A204.1 (cell line): ENCODE measurements at regions not wholly inside any gene's neighbourhood (a gene's known extent, or its start where the extent isn't known, plus 50 kb on each side); places are given as distances from the start of the nearest gene placed in this dataset.

ENCODE experiments used
- FAIRE-seq: peaks from 2 replicates; lab custom pipeline; 2012; peaks lifted over from hg19 to GRCh38; lab: Jason Lieb, UNC

- FAIRE-seq = no peak
These were observed 178.1 kb upstream of the PPP2R2D start for GRCh38 chr10:131722525-131723264.

- no peak for FAIRE-seq
These were observed 177.3 kb upstream of the PPP2R2D start for GRCh38 chr10:131723297-131724168.

DNA sequence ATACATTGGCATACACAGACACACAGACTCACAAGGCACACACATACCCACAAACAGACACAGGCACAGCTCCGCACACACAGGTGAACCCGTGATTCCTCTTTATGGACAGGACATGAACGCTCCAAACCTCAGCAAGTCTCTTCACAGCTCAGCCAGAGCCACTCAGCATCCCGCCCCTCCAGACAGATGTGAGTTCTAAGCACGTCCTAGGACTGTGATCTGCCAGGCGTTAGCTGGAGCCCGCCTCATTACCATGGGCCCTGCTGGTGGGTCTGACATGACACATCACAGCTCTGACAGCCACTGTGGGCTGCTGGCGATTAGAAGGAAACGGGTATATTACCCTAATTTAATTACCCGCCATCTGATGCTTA lies 176.7 kb upstream of the PPP2R2D start:
- FAIRE-seq = no peak

DNA sequence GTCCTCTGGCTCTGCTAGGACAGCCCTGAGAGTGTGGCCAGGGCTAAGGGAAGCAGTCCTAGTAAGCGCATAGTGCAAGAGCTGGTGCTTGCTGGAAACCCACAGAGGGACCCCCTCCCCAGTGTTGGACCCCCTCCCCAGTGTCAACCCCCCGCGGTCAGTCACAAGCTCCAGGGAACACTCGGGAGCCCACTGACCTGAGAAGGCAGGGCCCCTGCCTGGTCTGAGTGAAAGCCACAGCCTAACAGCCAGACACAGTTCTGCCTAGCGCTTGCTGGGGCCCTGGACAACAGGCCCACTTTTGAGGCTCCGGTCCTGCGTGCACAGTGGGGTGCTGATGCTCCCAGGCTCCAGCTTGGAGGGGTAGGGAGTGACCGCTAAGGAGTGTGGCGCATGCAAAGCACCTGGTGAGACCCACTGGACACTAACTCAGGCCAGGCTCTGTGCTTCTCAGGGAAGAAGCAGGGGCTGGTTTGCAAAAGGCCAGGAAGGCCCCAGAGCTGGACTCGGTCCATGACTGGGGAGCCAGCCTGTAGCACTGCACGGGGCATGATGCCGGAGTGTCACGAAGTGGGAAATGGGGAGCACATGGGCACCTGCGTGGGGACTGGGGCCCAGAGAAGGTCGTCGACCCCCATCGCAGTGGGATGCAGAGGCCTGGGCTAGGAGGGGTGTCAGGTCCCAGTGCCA lies 175.8 kb upstream of the PPP2R2D start:
- FAIRE-seq = no peak

DNA sequence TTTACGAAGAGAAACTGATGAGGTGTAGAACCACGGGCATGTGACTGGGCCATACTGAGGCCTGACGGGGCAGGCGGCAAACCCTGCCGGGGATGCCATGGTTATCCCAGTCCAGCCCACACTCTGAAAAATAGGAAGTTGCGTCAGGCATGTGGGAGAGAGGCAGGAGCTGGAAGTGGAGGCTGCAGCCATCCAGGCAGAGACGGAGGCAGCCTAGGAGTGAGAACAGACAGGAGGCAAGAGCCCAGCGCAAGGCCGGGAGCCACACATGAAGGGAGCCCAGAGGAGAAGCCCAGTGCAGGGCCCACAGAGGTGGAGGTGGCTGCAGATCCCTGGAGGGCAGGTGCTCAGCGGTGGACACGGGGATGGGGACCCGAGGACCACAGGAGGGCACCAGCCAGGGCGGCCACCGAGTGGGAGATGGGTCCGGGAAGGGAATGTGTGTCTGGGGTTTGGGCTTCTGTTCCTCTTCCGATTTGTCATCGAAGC lies 175.2 kb upstream of the PPP2R2D start:
- no peak for FAIRE-seq

DNA sequence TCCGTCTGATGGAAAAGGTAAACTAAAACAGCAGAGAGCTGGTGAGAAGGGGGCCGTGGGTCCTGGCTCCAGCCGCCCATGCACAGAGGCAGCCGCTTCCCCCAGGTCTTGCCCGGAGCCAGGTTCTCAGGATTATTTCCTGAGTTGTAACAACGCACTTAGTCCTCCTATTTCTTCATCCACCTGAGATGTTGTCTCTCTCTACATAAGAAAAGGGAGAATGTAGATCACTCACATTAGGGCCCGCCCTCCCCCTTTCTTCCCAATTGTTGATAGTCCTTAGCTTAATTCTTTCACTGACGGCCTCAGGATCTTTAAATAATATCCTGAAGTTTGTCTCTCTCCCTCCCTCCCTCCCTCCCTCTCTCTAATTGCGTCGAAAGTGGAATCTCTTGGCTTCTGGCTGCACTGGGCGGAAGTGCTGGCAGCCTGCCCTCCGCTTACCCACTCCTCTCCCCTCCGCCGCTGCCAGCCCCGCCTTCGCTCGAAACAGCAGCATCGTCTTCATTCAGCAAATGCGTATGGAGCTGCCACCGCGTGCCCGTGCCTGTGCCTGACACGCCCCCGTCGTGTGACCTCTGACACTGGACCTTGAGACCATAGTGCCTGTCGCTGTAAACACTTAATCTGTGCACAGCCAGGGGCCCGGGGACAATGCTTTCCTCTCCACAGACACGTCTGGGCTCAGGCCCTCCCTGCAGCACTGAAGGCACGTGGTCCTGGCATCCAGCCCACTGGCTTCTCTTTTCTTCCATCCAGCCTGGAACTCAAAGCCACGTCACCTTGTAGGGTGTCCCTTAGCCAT lies 174.5 kb upstream of the PPP2R2D start:
- no peak for FAIRE-seq

DNA sequence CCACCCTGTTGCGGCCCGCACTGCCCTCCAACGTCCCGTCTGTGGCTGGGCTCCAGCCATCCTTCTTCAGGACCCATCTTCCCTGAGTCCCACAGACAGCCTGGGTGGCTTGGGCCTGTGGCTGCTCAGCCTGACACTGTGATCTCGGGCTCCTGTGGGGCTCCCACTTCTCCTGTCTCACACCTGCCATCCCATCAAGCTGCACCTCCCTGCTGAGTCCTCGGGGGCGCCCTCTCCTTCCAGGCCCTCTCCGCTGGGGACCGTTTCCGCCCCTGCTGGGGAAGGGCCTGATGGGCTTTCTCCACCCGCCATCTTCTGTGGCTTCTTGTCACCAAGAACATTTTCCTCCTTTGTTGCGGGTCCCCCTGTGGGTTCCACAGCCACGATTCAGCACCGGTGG lies 173.8 kb upstream of the PPP2R2D start:
- FAIRE-seq = no peak

- FAIRE-seq = no peak
These were observed 173.2 kb upstream of the PPP2R2D start for GRCh38 chr10:131727560-131727959.

DNA sequence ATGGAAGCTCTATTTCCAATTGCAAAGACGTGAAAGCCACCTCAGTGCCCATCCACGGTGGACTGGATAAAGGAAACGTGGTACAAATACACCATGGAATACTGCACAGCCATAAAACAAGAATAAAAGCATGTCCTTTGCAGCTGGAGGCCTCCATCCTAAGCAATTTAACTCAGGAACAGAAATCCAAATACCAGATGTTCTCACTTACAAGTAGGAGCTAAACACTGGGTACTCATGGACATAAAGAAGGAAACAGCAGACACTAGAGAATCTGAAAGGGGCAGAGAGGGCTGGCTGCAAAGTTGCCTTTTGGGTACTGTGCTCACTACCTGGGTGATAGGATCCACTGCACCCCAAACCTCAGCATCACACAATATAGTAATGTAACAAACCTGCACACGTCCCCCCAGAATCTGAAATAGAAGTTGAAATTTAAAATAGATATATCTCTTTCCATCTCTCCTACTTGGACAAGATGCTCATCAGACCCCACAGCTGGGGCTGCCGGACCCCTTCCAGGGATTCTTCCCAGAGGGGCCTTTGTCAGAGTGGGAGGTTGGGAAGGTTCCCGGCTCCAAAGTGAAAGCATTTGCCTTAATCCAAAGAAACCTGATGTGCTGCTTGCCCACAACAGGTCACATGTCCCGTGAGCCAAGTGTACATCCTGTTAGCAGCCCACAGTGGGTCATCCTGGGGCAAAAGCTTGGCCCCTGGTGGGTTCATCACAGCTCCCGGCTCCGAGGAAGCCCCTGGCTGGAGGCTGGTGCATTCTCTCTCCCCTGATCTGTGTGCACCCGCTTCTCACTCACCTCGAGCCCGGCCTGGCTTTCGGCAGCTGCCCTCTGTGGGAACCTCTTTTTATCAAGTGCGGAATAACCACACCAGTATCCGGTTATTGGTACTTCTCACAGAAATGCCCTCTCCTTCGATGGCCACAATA lies 172.3 kb upstream of the PPP2R2D start:
- no peak for FAIRE-seq

GRCh38 chr10:131729361-131729760 lies 171.4 kb upstream of the PPP2R2D start:
- FAIRE-seq = no peak

GRCh38 chr10:131729938-131730660 lies 170.7 kb upstream of the PPP2R2D start:
- no peak for FAIRE-seq

DNA sequence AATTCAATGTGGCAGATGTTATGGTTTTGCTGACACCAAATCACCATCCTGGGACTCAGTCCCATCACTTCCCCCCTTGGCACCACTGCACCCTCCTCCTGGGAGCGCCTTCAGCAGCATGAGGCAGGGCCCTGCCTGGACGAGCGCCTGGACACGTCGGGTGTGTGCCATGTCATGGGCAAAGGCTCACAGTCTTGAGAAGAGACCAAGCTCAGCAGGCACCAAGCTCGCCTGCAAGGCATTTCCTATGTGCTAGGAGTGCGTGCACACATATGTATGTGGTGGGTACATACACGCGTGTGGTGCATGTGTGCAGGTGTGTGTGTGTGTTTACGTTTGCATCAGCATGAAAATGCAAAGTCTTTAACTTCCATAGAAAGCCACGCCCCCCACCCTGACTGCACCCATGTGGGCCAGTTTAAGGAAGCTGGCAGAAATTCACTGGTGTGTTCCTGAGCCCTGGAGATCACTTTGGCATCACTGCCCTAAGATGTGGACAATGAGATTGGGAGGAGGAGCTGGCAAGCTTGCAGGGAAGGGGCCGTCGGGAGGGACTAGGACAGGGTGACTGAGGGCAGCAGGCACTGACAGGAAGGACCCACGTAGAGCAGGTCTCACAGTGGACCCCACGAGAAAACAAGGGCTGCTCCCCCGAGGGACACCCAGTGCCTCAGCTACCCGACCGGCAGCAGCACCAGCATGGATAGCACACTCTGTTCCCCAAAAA lies 169.9 kb upstream of the PPP2R2D start:
- FAIRE-seq = no peak

DNA sequence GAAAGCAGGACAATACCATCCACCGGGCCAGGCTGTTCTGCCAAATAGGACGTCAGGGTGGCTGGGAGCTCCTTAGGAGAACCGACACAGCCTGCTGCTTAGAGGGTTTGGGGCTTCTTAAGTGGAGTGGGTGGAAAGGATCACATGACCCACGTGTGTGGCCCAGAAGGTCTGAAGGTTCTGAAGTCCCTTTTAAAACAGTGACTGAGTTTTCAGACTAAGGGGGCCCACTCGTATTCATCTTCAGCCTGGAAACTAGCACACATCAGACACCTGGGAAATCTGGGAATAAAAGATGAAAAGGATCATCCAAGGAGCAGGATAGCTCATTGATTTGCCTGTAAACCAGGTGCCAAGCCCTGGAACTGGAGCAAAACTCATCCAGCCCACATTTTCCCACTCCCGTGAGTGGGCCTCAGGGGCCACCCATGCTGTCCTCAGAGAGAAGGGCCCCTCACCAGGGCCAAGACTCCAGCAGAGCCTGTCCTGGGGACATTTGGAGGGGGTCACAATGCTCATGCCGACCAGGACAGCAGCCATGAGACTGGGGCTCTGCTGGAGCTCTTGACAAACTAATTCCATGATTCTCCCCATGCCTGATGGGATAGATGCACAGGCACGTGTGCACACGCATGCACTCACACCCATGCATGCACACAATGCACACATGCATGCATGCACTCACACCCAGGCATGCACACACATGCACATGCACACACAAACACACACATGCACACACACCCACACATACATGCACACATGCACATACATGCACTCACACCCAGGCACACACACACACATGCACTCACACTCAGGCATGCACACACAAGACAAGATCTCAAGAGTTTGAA lies 168.8 kb upstream of the PPP2R2D start:
- FAIRE-seq = no peak

- no peak for FAIRE-seq
These were observed 168.1 kb upstream of the PPP2R2D start for GRCh38 chr10:131732631-131733127.

DNA sequence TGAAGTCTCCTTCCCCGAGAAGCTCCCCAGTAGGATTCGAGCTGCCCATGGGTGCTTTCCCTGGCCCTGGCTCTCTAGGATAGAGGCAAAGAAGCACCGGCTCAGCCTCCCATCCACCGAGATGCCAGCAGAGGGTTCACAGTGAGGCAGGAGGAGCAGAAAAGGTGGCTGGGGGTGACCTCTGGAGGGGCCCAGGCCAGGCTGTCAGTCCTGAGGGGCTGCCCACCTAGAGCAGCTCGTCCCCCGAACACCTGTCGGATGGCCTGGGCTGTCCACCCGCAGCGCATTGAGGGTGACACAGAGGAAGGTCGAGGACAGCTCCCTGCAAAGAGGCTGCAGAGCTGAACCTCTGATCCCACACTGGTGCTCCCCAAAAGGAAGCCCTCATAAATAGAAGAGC lies 167.2 kb upstream of the PPP2R2D start:
- FAIRE-seq = no peak

DNA sequence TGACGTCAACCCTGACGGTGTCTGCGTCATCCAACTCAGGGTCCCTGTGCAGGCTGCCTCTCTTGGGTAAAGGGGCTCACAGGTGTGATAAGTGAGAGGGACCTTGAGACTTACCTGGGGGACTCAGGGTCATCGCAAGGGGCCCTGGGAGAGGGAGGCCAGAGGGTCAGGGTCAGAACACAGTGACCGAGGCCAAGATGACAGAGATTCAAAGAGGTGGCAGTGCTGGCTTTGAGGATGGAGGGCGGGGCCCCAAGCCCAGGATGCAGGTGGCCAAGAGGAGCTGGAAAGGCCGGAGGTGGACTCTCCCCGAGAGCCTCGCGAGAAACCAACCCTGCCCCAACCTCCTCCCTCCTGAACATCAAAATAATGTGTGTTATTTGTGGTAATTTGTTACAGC lies 165.2 kb upstream of the PPP2R2D start:
- no peak for FAIRE-seq

GRCh38 chr10:131736321-131736980 lies 164.4 kb upstream of the PPP2R2D start:
- FAIRE-seq = no peak
